A549 (cell line): ENCODE measurements at regions not wholly inside any gene's neighbourhood (a gene's known extent, or its start where the extent isn't known, plus 50 kb on each side); places are given as distances from the start of the nearest gene placed in this dataset.

Experiments
- CBX2 ChIP-seq: fragments of 200-600 bp; sonication (generic); IDR thresholded peaks from 2 replicates; pipeline ENCODE4 v1.6.1; 2016; ENCODE audit warnings: low read depth, mild to moderate bottlenecking, borderline replicate concordance
- CTCF ChIP-seq: fragments of >200 bp; sonication (Bioruptor Twin); formaldehyde crosslinking; IDR thresholded peaks from 3 replicates; pipeline ENCODE4 v1.5.1; 2016
- EP300 ChIP-seq, 2 experiments: fragments of >200 bp; sonication (Bioruptor Twin); formaldehyde crosslinking; IDR thresholded peaks; 2 replicates in 1 of 2; 3 replicates in 1 of 2; pipeline ENCODE4 v1.6.1; 2016 to 2017
- FOSL2 ChIP-seq, 2 experiments: fragments of 450-650 bp in 1 of 2; fragments of >200 bp in 1 of 2; sonication (Bioruptor Twin) in 1 of 2; formaldehyde crosslinking; IDR thresholded peaks; 2 replicates each; pipeline versions ENCODE4 v1.5.0 to v1.6.1; 2016 to 2020; ENCODE audit warnings: mild to moderate bottlenecking in 1 of 2, moderate library complexity in 1 of 2
- HDAC2 ChIP-seq: fragments of 200-600 bp; sonication (generic); IDR thresholded peaks from 2 replicates; pipeline ENCODE4 v1.6.1; 2016
- JUN ChIP-seq, 2 experiments: fragments of >200 bp; sonication (Bioruptor Twin); formaldehyde crosslinking; IDR thresholded peaks; 2 replicates in 1 of 2; 3 replicates in 1 of 2; pipeline ENCODE4 v1.6.1; 2016 to 2017
- MAX ChIP-seq: IDR thresholded peaks from 2 replicates; pipeline ENCODE4 v1.6.1; 2012
- MAZ ChIP-seq: fragments of 150-350 bp; IDR thresholded peaks from 2 replicates; pipeline ENCODE4 v1.6.1; 2014; ENCODE audit warnings: antibody characterized with exemption, low read depth, low read length, borderline replicate concordance
- MYC ChIP-seq: IDR thresholded peaks from 2 replicates; pipeline ENCODE4 v1.6.1; 2012; ENCODE audit warnings: mild to moderate bottlenecking, inconsistent platforms, low read length, improper control_type of control experiment, borderline replicate concordance
- RFX5 ChIP-seq: fragments of 450-650 bp; IDR thresholded peaks from 2 replicates; pipeline ENCODE4 v1.7.1; 2014; ENCODE audit warnings: antibody characterized with exemption, mild to moderate bottlenecking, moderate library complexity
- SREBF2 ChIP-seq: fragments of 450-650 bp; IDR thresholded peaks from 2 replicates; pipeline ENCODE4 v1.6.1; 2014; ENCODE audit warnings: mild to moderate bottlenecking, moderate library complexity

DNA sequence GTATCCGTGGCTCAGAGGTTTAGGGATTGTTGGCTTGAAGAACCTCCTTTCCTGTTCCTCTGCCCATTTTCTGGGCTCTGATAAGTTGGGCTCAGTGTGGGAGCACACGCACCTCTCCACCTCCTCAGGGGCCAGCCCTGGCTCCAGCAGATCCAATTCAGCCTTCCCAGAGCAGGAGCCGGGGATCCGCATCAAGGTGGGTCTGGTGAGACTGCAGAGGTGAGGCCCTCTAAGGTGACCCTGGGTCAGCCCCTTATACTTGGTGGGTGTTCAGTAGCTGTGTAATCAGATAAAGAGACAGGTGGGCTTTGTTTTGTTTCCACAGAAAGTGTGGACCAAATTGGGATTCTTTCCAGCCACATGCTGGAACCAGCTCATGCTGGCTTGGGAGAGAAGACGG is 1466.0 kb downstream of the TBC1D22A start:
- TF ChIP-seq CTCF = no peak
- no peak for TF ChIP-seq HDAC2
- no peak for TF ChIP-seq FOSL2 (IDR thresholded peaks at IDR 0.05)
- TF ChIP-seq FOSL2 (CRISPR knock-in tag; IDR thresholded peaks at IDR 0.05) = no peak
- no peak for TF ChIP-seq RFX5
- no peak for TF ChIP-seq EP300 (IDR thresholded peaks at IDR 0.05)
- TF ChIP-seq JUN (IDR thresholded peaks at IDR 0.05) = no peak
- no peak for TF ChIP-seq MAX
- no peak for TF ChIP-seq MAZ
- TF ChIP-seq SREBF2 = no peak
- TF ChIP-seq MYC = no peak
- TF ChIP-seq CBX2 = no peak
